DND-41 (cell line): ENCODE measurements at regions not wholly inside any gene's neighbourhood (a gene's known extent, or its start where the extent isn't known, plus 50 kb on each side); places are given as distances from the start of the nearest gene placed in this dataset.
"Not testable (repeated sequence)": the region's sequence is repeated elsewhere in the genome, so short reads cannot be mapped to it uniquely, and the experiment has no call there.

Experiments used
- EZH2 ChIP-seq: IDR thresholded peaks from 3 replicates; pipeline ENCODE4 v1.6.1; 2012; ENCODE audit warnings: borderline replicate concordance, low read depth, mild to moderate bottlenecking, moderate library complexity, low read length, inconsistent platforms; ENCODE audit not compliant: severe bottlenecking
- TF ChIP-seq, protein P1 (sequence below): IDR thresholded peaks from 2 replicates; pipeline ENCODE4 v1.5.1; 2012; ENCODE audit warnings: borderline replicate concordance, low read length, moderate library complexity, mild to moderate bottlenecking; ENCODE audit not compliant: poor library complexity, severe bottlenecking; ENCODE audit errors: extremely low read depth

DNA sequence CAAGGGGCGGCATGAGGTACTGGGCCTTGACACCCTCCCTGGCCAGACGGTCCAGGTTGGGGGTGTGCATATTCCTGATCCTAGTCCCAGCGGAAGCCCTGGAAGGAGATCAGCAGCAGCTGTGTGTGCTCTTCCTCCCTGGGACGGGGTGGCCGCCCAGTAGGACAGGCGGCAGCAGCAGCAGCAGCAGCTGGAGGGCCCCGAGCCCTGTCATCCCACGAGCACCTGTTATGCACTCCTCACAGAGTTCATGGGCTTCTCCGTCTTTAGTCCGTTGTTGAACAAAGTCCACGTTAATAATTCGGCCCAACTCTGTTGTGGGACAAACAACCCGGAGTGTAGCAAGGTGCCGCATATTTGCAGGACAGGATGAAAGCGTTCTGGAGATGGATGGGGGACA lies 205.6 kb downstream of the OTOP1 start:
- TF ChIP-seq, protein P1, sequence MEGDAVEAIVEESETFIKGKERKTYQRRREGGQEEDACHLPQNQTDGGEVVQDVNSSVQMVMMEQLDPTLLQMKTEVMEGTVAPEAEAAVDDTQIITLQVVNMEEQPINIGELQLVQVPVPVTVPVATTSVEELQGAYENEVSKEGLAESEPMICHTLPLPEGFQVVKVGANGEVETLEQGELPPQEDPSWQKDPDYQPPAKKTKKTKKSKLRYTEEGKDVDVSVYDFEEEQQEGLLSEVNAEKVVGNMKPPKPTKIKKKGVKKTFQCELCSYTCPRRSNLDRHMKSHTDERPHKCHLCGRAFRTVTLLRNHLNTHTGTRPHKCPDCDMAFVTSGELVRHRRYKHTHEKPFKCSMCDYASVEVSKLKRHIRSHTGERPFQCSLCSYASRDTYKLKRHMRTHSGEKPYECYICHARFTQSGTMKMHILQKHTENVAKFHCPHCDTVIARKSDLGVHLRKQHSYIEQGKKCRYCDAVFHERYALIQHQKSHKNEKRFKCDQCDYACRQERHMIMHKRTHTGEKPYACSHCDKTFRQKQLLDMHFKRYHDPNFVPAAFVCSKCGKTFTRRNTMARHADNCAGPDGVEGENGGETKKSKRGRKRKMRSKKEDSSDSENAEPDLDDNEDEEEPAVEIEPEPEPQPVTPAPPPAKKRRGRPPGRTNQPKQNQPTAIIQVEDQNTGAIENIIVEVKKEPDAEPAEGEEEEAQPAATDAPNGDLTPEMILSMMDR, result not testable (repeated sequence)
- not testable (repeated sequence) for TF ChIP-seq EZH2
